A549 (cell line): ENCODE measurements at regions not wholly inside any gene's neighbourhood (a gene's known extent, or its start where the extent isn't known, plus 50 kb on each side); places are given as distances from the start of the nearest gene placed in this dataset.

Experiments used
- ATAC-seq, 2 experiments: fragments of 200-7000 bp in 1 of 2; fragments of >200 bp in 1 of 2; cut with Nextera tagmentation in 1 of 2; cut with Tn5 transposase in 1 of 2; 3 replicates each; pipeline versions ENCODE4 v1.8.0 to v1.9.1; 2018 to 2020; ENCODE audit warnings: mild to moderate bottlenecking in 1 of 2, moderate library complexity in 1 of 2
- CTCF ChIA-PET: fragments of 300-600 bp; sonication (Branson Sonifier 250); formaldehyde crosslinking; extraction: SDS; loops from one replicate; lab custom pipeline; 2021; ENCODE audit warnings: antibody characterized with exemption, inconsistent platforms; lab: Yijun Ruan, JAX
- POLR2A ChIA-PET: fragments of 350-600 bp; formaldehyde crosslinking; extraction: SDS; loops from one replicate; lab custom pipeline; 2021; ENCODE audit warnings: antibody characterized with exemption, inconsistent platforms; lab: Yijun Ruan, JAX
- DNase-seq, 2 experiments: peaks; one replicate each; pipeline versions ENCODE4 v3.0.0 to v3.0.0-alpha.2; 2011 to 2016; ENCODE audit warnings: low read depth in 1 of 2, low spot score in 1 of 2
- FAIRE-seq: peaks from 2 replicates; lab custom pipeline; 2011; peaks lifted over from hg19 to GRCh38; lab: Jason Lieb, UNC
- H3K27ac ChIP-seq, 2 experiments: fragments of >200 bp; sonication (Bioruptor Twin); formaldehyde crosslinking; 3 replicates each; pipeline ENCODE4 v1.5.1; 2016 to 2017
- H3K4me1 ChIP-seq: fragments of >200 bp; sonication (Bioruptor Twin); formaldehyde crosslinking; 3 replicates; pipeline ENCODE4 v1.6.1; 2016
- H3K4me2 ChIP-seq: fragments of >200 bp; sonication (Bioruptor Twin); formaldehyde crosslinking; 3 replicates; pipeline ENCODE4 v1.6.1; 2016
- H3K4me3 ChIP-seq: fragments of >200 bp; sonication (Bioruptor Twin); formaldehyde crosslinking; 3 replicates; pipeline ENCODE4 v1.5.1; 2016
- H3K9me3 ChIP-seq: fragments of >200 bp; sonication (Bioruptor Twin); formaldehyde crosslinking; 3 replicates; pipeline ENCODE4 v1.6.1; 2016
- CBX8 ChIP-seq: fragments of 200-600 bp; sonication (generic); IDR thresholded peaks from 2 replicates; pipeline ENCODE4 v1.6.1; 2016
- CHD2 ChIP-seq: fragments of 150-350 bp; IDR thresholded peaks from 2 replicates; pipeline ENCODE4 v1.6.1; 2014; ENCODE audit warnings: low read length; ENCODE audit not compliant: partially characterized antibody
- CTCF ChIP-seq: fragments of >200 bp; sonication (Bioruptor Twin); formaldehyde crosslinking; IDR thresholded peaks from 3 replicates; pipeline ENCODE4 v1.5.1; 2016
- EHMT2 ChIP-seq: fragments of 200-600 bp; sonication (generic); IDR thresholded peaks from 2 replicates; pipeline ENCODE4 v1.6.1; 2016; ENCODE audit warnings: antibody characterized with exemption, low read depth, mild to moderate bottlenecking, moderate library complexity
- ELK1 ChIP-seq: fragments of 150-350 bp; IDR thresholded peaks from 2 replicates; pipeline ENCODE4 v1.6.1; 2014; ENCODE audit warnings: low read depth, mild to moderate bottlenecking, low read length
- GATA3 ChIP-seq: IDR thresholded peaks from 2 replicates; pipeline ENCODE4 v1.6.1; 2012; ENCODE audit warnings: borderline replicate concordance
- MAFK ChIP-seq: fragments of 450-650 bp; IDR thresholded peaks from 2 replicates; pipeline ENCODE4 v1.6.1; 2014; ENCODE audit not compliant: partially characterized antibody
- MYC ChIP-seq: IDR thresholded peaks from 2 replicates; pipeline ENCODE4 v1.6.1; 2012; ENCODE audit warnings: mild to moderate bottlenecking, inconsistent platforms, low read length, improper control_type of control experiment, borderline replicate concordance
- NPAS2 ChIP-seq: fragments of 250-450 bp; sonication (Bioruptor Pico); IDR thresholded peaks from 2 replicates; pipeline ENCODE4 v1.8.0; 2022; ENCODE audit warnings: mild to moderate bottlenecking, moderate library complexity, borderline replicate concordance
- PBX3 ChIP-seq: IDR thresholded peaks from 2 replicates; pipeline ENCODE4 v1.6.1; 2012
- POLR2AphosphoS2 ChIP-seq: conservative IDR thresholded peaks from 2 replicates; pipeline ENCODE4 v1.6.1; 2012; ENCODE audit warnings: low read length, improper control_type of control experiment, inconsistent platforms
- RCOR1 ChIP-seq: fragments of 150-350 bp; IDR thresholded peaks from 2 replicates; pipeline ENCODE4 v1.6.1; 2014; ENCODE audit warnings: antibody characterized with exemption, low read length, low read depth
- REST ChIP-seq: fragments of 200-600 bp; sonication (generic); IDR thresholded peaks from 2 replicates; pipeline ENCODE4 v1.6.1; 2016; ENCODE audit warnings: antibody characterized with exemption, mild to moderate bottlenecking, moderate library complexity
- SREBF2 ChIP-seq: fragments of 450-650 bp; IDR thresholded peaks from 2 replicates; pipeline ENCODE4 v1.6.1; 2014; ENCODE audit warnings: mild to moderate bottlenecking, moderate library complexity
- TFCP2L1 ChIP-seq: fragments of 250-450 bp; sonication (Bioruptor Pico); IDR thresholded peaks from 2 replicates; pipeline ENCODE4 v1.5.0; 2021; ENCODE audit warnings: mild to moderate bottlenecking
- USF2 ChIP-seq: fragments of 450-650 bp; IDR thresholded peaks from 2 replicates; pipeline ENCODE4 v1.6.1; 2014; ENCODE audit warnings: antibody characterized with exemption
- ZFP36 ChIP-seq: fragments of 450-650 bp; IDR thresholded peaks from 2 replicates; pipeline ENCODE4 v1.6.1; 2014; ENCODE audit warnings: borderline replicate concordance; ENCODE audit not compliant: partially characterized antibody
- WGBS: methylation state at CpG from one replicate; pipeline ENCODE4 v1.1.6; 2017; ENCODE audit errors: missing lambda C conversion rate; 5-methylcytosine and 5-hydroxymethylcytosine counted together

- WGBS, result 44% methylated on average over 4 of the region's 4 CpGs
- ChIA-PET CTCF (interaction anchor here (1.3 to 2.6 kb wide), 5 partner anchors 13 to 465 kb away, joined by 3 to 8 read pairs (median 5); no protein-coding TSS in a partner anchor), POLR2A (no interaction called here)
- DNase-seq (no peak), FAIRE-seq (no peak), ATAC-seq (no peak)
- no peak overlapping the region for H3K4me2 ChIP-seq
- TF ChIP-seq CTCF (no peak), USF2 (no peak), ZFP36 (no peak), ELK1 (no peak), POLR2AphosphoS2 (no peak), TFCP2L1 (CRISPR knock-in tag) (no peak), GATA3 (no peak), SREBF2 (no peak), RCOR1 (no peak), MAFK (no peak), CBX8 (no peak), MYC (no peak)
- no peaks in the 10 kb centered on the region for H3K9me3 ChIP-seq
- no peak overlapping the region for H3K4me3 ChIP-seq
- H3K27ac ChIP-seq, result no peak overlapping the region
- no peaks in the 10 kb centered on the region for H3K4me1 ChIP-seq
Observed at GRCh38 chr11:19536131-19536530, 176.5 kb upstream of the NAV2 start.

- WGBS, result 37% methylated on average over 7 of the region's 7 CpGs
- TF ChIP-seq ELK1 (no peak), SREBF2 (no peak), MYC (no peak), POLR2AphosphoS2 (no peak), PBX3 (no peak), CHD2 (no peak), EHMT2 (no peak), NPAS2 (no peak), REST (no peak)
- CTCF ChIA-PET, result interaction anchor here (1.0 kb wide), 1 partner anchor 13 kb away, joined by 3 read pairs; no protein-coding TSS in a partner anchor
- ATAC-seq (no peak), FAIRE-seq (no peak), DNase-seq (no peak)
- Histone ChIP-seq H3K9me3 (no peaks in the 10 kb centered on the region), H3K4me3 (no peak overlapping the region), H3K4me2 (no peak overlapping the region), H3K27ac (no peak overlapping the region), H3K4me1 (no peaks in the 10 kb centered on the region)
- POLR2A ChIA-PET, result no interaction called here
Observed at GRCh38 chr11:19530505-19530904, 182.1 kb upstream of the NAV2 start.
